ENCODE measurements at regions not wholly inside any gene's neighbourhood (a gene's known extent, or its start where the extent isn't known, plus 50 kb on each side); places are given as distances from the start of the nearest gene placed in this dataset.

DNA sequence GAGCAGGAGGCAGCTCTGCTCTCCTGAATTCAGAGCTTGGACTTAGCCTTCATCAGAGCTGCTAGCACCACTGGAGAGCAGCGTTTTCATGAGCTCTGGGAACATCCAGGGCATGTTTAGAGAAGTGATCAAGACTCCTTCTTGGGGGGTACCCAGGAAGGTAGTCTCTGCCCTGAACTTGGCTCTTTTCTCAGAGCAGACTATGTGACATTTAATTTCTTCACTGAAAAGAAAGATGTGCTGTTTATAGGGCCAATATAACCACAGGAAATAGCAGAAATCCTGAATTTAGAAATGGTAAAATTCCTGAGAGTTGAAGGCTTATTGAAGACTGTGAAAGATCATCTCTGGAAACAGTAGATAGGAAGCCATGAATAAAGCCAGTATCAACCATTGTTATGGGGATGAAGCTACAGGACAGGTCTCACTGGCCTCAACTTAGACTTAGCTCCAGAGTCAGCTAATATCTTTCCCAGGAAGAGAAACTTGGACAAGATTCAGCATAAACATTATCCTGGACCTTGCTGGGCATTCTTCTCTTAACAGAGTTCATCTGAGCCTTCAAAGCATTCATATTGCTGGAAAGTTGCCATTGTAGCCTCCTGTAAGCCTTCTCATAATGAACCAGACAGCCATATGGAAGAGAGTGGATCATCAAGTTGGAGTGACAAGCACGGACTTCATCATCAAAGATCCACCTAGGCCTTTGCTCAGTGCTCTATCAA is 386.6 kb upstream of the THBS1 start:
- no peaks in the 10 kb centered on the region for H3K27me3 Mint-ChIP-seq
- no peak overlapping the region for H3K27ac Mint-ChIP-seq
- no peak overlapping the region for H3K4me3 Mint-ChIP-seq
- no peak for DNase-seq (ENCODE audit: extremely low spot score, unreplicated experiment)
- peaks cover 5% of the 10 kb centered on the region for H3K4me1 Mint-ChIP-seq (ENCODE audit: unreplicated experiment)
- peaks cover 4% of the 10 kb centered on the region for H3K9me3 Mint-ChIP-seq
- TF ChIP-seq CTCF (conservative IDR thresholded peaks at IDR 0.05), result no peak
- H3K36me3 Mint-ChIP-seq, result no peaks in the 10 kb centered on the region

- Mint-ChIP-seq H3K9me3 (peaks cover 2% of the 10 kb centered on the region), H3K36me3 (no peaks in the 10 kb centered on the region)
- TF ChIP-seq CTCF (conservative IDR thresholded peaks at IDR 0.05), result no peak
These were observed 384.9 kb upstream of the THBS1 start for GRCh38 chr15:39195961-39196486.

DNA sequence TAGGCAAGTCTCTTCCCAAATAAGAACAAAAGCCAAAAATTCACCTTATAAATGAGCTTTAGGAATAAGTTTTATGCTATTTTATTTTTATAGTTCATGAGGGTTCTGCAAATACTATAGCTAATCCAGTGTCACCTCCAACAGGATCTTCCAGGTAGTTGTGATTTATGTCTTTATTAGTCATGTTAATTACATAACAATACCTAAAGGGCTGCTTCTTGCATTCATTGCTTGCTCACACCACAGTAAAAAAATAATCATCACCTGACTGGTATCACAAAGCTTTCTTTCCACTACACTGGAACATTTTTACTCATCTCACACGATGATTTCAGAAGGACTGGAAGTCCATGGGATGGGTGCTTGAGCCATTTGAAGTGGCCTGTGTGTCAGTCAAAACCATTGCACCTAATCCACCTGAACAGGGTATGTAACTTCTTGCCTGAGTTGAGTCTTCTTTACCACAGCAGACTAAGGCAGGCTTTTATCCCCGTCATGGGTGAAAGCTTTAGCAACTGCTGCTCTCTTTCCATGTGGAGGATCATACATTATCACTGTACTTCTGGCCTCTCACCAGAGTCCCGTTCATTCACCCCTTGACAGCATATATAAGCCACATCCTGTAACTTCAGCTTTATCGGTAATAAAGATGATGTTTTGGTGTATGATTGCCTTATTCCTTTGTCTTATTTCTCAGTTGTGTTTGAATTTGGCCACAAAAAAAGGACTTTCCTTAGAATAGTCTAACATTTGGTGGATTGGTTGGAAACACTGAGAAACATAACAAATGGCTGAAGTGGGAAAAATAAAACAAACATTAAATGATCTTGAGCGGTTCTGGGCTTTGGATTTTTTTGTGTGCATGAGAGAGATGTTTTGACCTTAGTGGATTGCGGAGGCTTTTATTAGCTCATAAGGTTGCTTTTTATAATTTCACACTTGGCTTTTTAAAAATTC is 382.6 kb upstream of the THBS1 start:
- Mint-ChIP-seq H3K27ac (no peak overlapping the region), H3K36me3 (no peaks in the 10 kb centered on the region), H3K4me1 (ENCODE audit: unreplicated experiment) (peaks cover 9% of the 10 kb centered on the region), H3K9me3 (no peaks in the 10 kb centered on the region), H3K4me3 (no peak overlapping the region), H3K27me3 (no peaks in the 10 kb centered on the region)
- TF ChIP-seq CTCF (conservative IDR thresholded peaks at IDR 0.05), result no peak
- no peak for DNase-seq (ENCODE audit: extremely low spot score, unreplicated experiment)

More at GRCh38 chr15:39195961-39196486, 384.9 kb upstream of the THBS1 start:
- H3K27ac Mint-ChIP-seq, result no peak overlapping the region
- no peak overlapping the region for H3K4me3 Mint-ChIP-seq
- DNase-seq (ENCODE audit: extremely low spot score, unreplicated experiment), result no peak
- H3K27me3 Mint-ChIP-seq, result no peaks in the 10 kb centered on the region
- peaks cover 9% of the 10 kb centered on the region for H3K4me1 Mint-ChIP-seq (ENCODE audit: unreplicated experiment)

DNA sequence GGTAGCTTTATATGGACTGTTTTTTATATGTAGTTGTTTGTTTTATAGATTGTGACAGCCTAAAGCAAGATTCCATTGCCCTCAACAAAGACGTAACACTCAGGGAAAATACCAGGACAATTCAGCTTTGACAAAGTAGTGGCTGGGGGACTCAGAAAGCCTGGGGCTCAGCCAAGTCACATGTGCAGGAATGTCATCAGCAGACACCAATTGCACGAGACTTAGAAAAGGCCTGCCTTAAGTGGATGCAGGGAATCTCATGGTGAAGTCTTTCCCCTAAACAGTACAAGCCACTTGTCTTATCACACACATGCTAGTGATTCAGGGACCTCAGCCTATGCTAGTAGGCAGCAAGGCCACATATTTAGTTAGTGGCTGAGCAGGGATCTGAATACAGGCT is 381.8 kb upstream of the THBS1 start:
- Mint-ChIP-seq H3K9me3 (no peaks in the 10 kb centered on the region), H3K4me1 (ENCODE audit: unreplicated experiment) (peaks cover 9% of the 10 kb centered on the region), H3K27ac (no peak overlapping the region), H3K4me3 (no peak overlapping the region), H3K27me3 (no peaks in the 10 kb centered on the region), H3K36me3 (no peaks in the 10 kb centered on the region)
- no peak for TF ChIP-seq CTCF (conservative IDR thresholded peaks at IDR 0.05)
- DNase-seq (ENCODE audit: extremely low spot score, unreplicated experiment), result no peak

DNA sequence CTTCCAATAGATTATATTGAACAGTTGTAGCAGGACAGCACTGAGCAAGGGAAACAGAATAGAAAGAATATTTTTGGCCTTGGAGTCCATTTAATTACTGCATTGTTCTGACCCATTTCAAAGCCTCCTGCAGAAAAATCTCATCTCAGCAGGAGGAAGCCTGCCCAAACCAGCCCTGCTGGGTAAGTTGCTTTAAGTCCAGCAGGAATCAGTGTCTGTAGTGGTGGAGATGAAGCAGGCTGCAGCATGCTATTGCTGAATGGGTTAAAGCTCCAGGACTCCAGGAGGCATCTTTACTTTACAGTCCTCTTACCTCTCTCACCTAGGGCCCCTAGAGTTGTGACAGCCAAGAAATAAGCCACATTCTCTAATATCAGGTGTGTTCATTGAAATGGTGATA is 380.3 kb upstream of the THBS1 start:
- H3K9me3 Mint-ChIP-seq, result no peaks in the 10 kb centered on the region
- no peak for TF ChIP-seq CTCF (conservative IDR thresholded peaks at IDR 0.05)
- H3K27ac Mint-ChIP-seq, result no peak overlapping the region
- no peak overlapping the region for H3K4me3 Mint-ChIP-seq
- no peaks in the 10 kb centered on the region for H3K36me3 Mint-ChIP-seq
- no peaks in the 10 kb centered on the region for H3K27me3 Mint-ChIP-seq
- peaks cover 9% of the 10 kb centered on the region for H3K4me1 Mint-ChIP-seq (ENCODE audit: unreplicated experiment)
- no peak for DNase-seq (ENCODE audit: extremely low spot score, unreplicated experiment)
